Adrenal gland (tissue), 5 donors: ENCODE measurements at regions not wholly inside any gene's neighbourhood (a gene's known extent, or its start where the extent isn't known, plus 50 kb on each side); places are given as distances from the start of the nearest gene placed in this dataset.

Experiments used
- POLR2A ChIP-seq, 2 donors: fragments of 450-650 bp; IDR thresholded peaks; one replicate each; pipeline ENCODE4 v1.6.1; 2017; ENCODE audit warnings: antibody characterized with exemption in 2 of 2, mild to moderate bottlenecking in 2 of 2, moderate library complexity in 1 of 2
- TF ChIP-seq, protein P1 (sequence below), 6 experiments: fragments of 450-650 bp in 4 of 6; fragments of 200-600 bp in 2 of 6; sonication (generic) in 1 of 6; IDR thresholded peaks; 1 replicate in 5 of 6; 2 replicates in 1 of 6; pipeline versions ENCODE4 v1.5.1 to v1.8.0; 2016 to 2021; ENCODE audit warnings: antibody characterized with exemption in 6 of 6, mild to moderate bottlenecking in 2 of 6, moderate library complexity in 1 of 6
- donor health status: DM: no; HTN: no; CAD: no.

DNA sequence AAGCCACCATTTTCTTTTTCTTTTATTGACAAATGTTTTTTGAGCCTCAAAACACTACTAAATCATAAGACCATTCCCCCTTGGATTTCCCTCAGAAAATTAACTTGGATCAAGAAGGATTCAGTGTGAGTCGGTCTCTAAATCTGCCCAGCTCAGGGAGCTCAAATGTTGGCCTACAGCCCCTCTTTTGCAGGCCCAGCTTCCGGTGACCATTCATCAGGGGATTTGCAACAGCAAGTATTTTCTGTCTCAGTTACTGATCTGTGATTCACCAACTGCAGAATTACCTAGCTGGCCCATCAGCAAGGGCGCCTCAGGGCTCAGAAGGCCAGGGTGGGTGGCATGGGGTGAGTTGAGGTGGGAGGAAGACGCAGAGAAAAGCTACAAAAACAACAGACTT lies 318.1 kb downstream of the CDC5L start:
- TF ChIP-seq, protein P1, sequence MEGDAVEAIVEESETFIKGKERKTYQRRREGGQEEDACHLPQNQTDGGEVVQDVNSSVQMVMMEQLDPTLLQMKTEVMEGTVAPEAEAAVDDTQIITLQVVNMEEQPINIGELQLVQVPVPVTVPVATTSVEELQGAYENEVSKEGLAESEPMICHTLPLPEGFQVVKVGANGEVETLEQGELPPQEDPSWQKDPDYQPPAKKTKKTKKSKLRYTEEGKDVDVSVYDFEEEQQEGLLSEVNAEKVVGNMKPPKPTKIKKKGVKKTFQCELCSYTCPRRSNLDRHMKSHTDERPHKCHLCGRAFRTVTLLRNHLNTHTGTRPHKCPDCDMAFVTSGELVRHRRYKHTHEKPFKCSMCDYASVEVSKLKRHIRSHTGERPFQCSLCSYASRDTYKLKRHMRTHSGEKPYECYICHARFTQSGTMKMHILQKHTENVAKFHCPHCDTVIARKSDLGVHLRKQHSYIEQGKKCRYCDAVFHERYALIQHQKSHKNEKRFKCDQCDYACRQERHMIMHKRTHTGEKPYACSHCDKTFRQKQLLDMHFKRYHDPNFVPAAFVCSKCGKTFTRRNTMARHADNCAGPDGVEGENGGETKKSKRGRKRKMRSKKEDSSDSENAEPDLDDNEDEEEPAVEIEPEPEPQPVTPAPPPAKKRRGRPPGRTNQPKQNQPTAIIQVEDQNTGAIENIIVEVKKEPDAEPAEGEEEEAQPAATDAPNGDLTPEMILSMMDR (IDR thresholded peaks at IDR 0.05) = no peak
- no peak for TF ChIP-seq POLR2A (IDR thresholded peaks at IDR 0.05)
